ENCODE measurements at regions not wholly inside any gene's neighbourhood (a gene's known extent, or its start where the extent isn't known, plus 50 kb on each side); places are given as distances from the start of the nearest gene placed in this dataset.
A peak's percentile ranks its signal among the peaks of the same experiment; 100 is the strongest.

DNA sequence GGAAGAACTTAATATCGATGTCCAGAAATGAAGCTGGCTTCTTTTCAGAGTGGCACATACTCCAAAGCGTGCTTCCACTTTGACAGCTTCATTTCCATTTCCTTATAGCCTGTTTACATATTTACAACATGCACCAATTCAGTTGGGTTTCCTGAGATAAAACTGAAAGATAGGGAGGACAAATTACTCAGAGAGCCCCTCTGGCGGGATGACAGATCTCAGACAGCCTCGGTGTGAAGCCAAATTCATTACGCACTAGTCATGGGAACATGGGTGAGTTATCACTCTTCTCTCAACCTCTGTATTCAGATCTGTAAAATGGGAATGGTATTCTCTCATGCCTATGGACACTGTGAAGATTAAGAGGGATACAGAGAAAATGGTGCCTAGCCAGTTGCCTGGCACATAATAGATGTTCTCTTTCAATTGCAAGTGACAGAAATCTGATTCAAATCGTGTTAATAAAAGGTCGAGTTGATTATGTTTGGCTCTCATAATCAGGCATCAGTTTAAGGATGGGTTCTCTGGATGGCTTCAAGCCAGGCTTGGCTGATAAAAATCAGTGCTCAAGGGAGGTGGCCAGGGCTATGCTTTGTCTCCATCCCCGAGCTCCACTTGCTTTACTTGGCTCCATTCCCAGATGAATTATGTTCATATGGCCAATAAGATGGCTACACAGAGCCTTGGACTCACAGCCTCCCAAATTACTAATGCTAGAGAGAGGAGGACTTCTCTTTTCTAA lies 132.2 kb upstream of the C1QTNF7 start:
- Histone ChIP-seq H3K4me3 (ENCODE audit: low read depth in 1 of 5, low read length in 5 of 5) (peak overlapping the region in 2 of 5 donors; percentile 4 to 17), H3K9ac (ENCODE audit: low read length in 5 of 5) (no peak overlapping the region), H3K36me3 (ENCODE audit: control insufficient read depth in 5 of 5, insufficient read depth in 5 of 5, low read length in 5 of 5) (no peaks in the 10 kb centered on the region), H3K9me3 (ENCODE audit: control insufficient read depth in 5 of 5, low read length in 5 of 5) (no peaks in the 10 kb centered on the region), H3K27me3 (ENCODE audit: control insufficient read depth in 5 of 5, insufficient read depth in 4 of 5, low read length in 5 of 5) (no peaks in the 10 kb centered on the region), H3K4me1 (ENCODE audit: control insufficient read depth in 5 of 5, insufficient read depth in 5 of 5, low read length in 5 of 5) (peaks cover 0 to 3% (median 0%) of the 10 kb centered on the region in 5 donors), H3K27ac (ENCODE audit: low read depth, low read length) (no peak overlapping the region)

DNA sequence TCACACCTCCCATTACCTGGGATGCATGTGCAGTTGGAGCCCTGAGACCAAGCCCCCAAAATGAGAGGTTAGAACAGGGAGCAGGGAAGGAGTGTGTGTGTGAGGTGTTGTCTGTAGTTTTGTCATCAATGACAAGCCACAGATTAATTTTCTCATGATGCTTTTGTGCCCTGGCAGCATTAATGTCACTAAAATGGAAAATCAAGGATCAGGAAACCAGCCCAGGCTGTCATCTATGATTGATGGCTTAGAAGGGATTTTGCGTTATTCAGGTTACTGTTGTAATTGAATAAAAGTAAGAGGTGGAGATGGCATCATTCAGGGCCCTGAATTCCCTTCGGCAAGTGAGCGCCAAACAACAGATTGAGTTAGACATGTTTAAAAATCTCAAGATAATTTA lies 130.5 kb upstream of the C1QTNF7 start:
- H3K27ac ChIP-seq (ENCODE audit: low read depth, low read length) = no peak overlapping the region
- H3K9me3 ChIP-seq (ENCODE audit: control insufficient read depth in 5 of 5, low read length in 5 of 5) = no peaks in the 10 kb centered on the region
- H3K4me1 ChIP-seq (ENCODE audit: control insufficient read depth in 5 of 5, insufficient read depth in 5 of 5, low read length in 5 of 5) = peaks cover 0 to 3% (median 0%) of the 10 kb centered on the region in 5 donors

DNA sequence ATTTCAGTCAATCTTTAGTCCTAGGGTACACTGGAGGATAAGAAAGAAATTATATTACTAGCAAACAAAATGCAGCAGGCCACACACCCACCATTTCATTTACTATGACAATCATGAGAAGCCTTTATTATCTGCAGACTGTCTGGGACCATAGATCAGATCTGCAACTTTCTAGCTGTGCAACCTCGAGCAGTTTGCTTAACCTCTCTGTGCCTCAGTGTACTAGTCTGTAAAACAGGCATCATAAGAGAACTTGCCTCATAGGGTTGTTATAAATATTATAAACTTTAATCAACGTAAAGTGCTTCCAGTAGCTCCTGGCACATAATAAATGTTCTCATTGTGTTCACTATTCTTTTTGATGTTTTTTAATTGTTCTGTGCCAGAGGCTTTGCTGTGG lies 128.2 kb upstream of the C1QTNF7 start:
- Histone ChIP-seq H3K27me3 (ENCODE audit: control insufficient read depth in 5 of 5, insufficient read depth in 4 of 5, low read length in 5 of 5) (no peaks in the 10 kb centered on the region), H3K9me3 (ENCODE audit: control insufficient read depth in 5 of 5, low read length in 5 of 5) (no peaks in the 10 kb centered on the region), H3K9ac (ENCODE audit: low read length in 5 of 5) (no peak overlapping the region), H3K4me1 (ENCODE audit: control insufficient read depth in 5 of 5, insufficient read depth in 5 of 5, low read length in 5 of 5) (peaks cover 0 to 3% (median 0%) of the 10 kb centered on the region in 5 donors), H3K27ac (ENCODE audit: low read depth, low read length) (no peak overlapping the region), H3K36me3 (ENCODE audit: control insufficient read depth in 5 of 5, insufficient read depth in 5 of 5, low read length in 5 of 5) (no peaks in the 10 kb centered on the region), H3K4me3 (ENCODE audit: low read depth in 1 of 5, low read length in 5 of 5) (no peak overlapping the region)

More for the DNA sequence above, 130.5 kb upstream of the C1QTNF7 start:
- H3K9ac ChIP-seq (ENCODE audit: low read length in 5 of 5) = no peak overlapping the region
- no peaks in the 10 kb centered on the region for H3K27me3 ChIP-seq (ENCODE audit: control insufficient read depth in 5 of 5, insufficient read depth in 4 of 5, low read length in 5 of 5)
- no peak overlapping the region for H3K4me3 ChIP-seq (ENCODE audit: low read depth in 1 of 5, low read length in 5 of 5)
- H3K36me3 ChIP-seq (ENCODE audit: control insufficient read depth in 5 of 5, insufficient read depth in 5 of 5, low read length in 5 of 5) = no peaks in the 10 kb centered on the region

DNA sequence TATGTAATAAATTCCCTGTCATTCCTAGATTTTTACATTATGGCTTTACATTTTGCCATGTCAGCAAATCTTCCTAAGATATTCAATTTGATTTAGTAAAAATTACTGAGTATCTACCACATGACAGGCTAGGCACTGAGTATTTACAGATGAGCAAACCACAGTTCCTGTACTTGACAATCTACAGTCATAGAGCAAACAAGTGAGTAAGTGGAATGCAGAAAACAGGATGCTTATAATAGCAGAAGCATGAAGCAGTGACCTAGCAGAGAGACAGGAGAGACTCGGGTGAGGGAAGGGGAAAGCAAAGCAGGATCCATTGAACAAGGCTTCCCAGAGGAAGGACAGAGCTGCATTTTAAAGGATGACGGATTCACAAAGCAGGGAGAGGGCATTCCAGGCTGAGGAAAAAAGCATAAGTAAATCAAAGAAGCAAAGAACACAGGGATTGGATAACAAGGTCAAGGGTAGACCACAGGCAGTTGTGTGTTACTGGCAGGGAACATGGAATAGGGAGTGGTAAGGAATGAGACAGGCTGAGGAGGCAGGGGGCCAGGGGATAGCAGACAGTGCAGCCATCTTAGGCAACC lies 124.7 kb upstream of the C1QTNF7 start:
- Histone ChIP-seq H3K4me3 (ENCODE audit: low read depth in 1 of 5, low read length in 5 of 5) (no peak overlapping the region), H3K36me3 (ENCODE audit: control insufficient read depth in 5 of 5, insufficient read depth in 5 of 5, low read length in 5 of 5) (no peaks in the 10 kb centered on the region), H3K27me3 (ENCODE audit: control insufficient read depth in 5 of 5, insufficient read depth in 4 of 5, low read length in 5 of 5) (no peaks in the 10 kb centered on the region), H3K9me3 (ENCODE audit: control insufficient read depth in 5 of 5, low read length in 5 of 5) (no peaks in the 10 kb centered on the region), H3K9ac (ENCODE audit: low read length in 5 of 5) (no peak overlapping the region), H3K4me1 (ENCODE audit: control insufficient read depth in 5 of 5, insufficient read depth in 5 of 5, low read length in 5 of 5) (no peaks in the 10 kb centered on the region), H3K27ac (ENCODE audit: low read depth, low read length) (no peak overlapping the region)

DNA sequence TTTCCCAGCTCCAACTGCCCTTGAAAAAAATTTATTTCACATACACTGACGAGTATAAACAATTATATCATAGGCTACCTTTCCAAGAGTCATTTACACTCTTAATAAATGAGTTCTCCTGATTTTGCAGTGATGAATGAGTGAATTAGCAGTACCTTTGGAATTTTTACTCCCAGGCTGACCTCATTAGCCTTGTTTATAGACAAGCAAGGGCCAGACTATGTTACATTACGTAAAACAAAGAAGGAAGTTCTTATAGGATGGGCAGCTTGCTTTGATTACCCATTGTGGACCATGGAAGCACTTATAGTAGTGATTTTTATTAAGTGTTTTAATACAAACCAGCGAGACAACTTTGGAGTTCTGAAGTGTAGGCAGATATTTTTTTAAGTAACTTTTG lies 112.9 kb upstream of the C1QTNF7 start:
- Histone ChIP-seq H3K9me3 (ENCODE audit: control insufficient read depth in 5 of 5, low read length in 5 of 5) (no peaks in the 10 kb centered on the region), H3K27ac (ENCODE audit: low read depth, low read length) (no peak overlapping the region), H3K4me1 (ENCODE audit: control insufficient read depth in 5 of 5, insufficient read depth in 5 of 5, low read length in 5 of 5) (no peaks in the 10 kb centered on the region), H3K9ac (ENCODE audit: low read length in 5 of 5) (no peak overlapping the region), H3K4me3 (ENCODE audit: low read depth in 1 of 5, low read length in 5 of 5) (no peak overlapping the region), H3K36me3 (ENCODE audit: control insufficient read depth in 5 of 5, insufficient read depth in 5 of 5, low read length in 5 of 5) (no peaks in the 10 kb centered on the region), H3K27me3 (ENCODE audit: control insufficient read depth in 5 of 5, insufficient read depth in 4 of 5, low read length in 5 of 5) (no peaks in the 10 kb centered on the region)

DNA sequence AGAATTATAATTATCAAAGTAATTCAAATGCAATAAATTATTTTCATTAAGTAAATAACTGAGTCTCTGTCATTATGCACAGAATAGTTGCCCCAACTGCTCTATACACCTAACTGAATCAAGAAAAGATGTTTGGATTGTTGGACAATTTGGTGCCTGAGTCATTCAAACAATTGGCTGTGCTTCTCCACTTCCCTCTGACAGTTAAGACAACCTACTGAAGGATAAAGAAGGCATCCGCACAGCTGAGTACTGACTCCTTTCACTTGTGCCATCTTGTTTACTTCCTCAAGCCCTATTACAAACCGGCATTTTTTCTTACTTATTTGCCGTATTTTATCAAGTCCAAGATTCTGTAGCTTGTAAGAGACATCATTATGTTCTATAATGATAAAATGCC lies 110.6 kb upstream of the C1QTNF7 start:
- H3K27me3 ChIP-seq (ENCODE audit: control insufficient read depth in 5 of 5, insufficient read depth in 4 of 5, low read length in 5 of 5) = no peaks in the 10 kb centered on the region
- H3K27ac ChIP-seq (ENCODE audit: low read depth, low read length) = no peak overlapping the region
- H3K9ac ChIP-seq (ENCODE audit: low read length in 5 of 5) = no peak overlapping the region
- H3K9me3 ChIP-seq (ENCODE audit: control insufficient read depth in 5 of 5, low read length in 5 of 5) = no peaks in the 10 kb centered on the region
- H3K4me3 ChIP-seq (ENCODE audit: low read depth in 1 of 5, low read length in 5 of 5) = no peak overlapping the region
- H3K36me3 ChIP-seq (ENCODE audit: control insufficient read depth in 5 of 5, insufficient read depth in 5 of 5, low read length in 5 of 5) = no peaks in the 10 kb centered on the region
- no peaks in the 10 kb centered on the region for H3K4me1 ChIP-seq (ENCODE audit: control insufficient read depth in 5 of 5, insufficient read depth in 5 of 5, low read length in 5 of 5)

DNA sequence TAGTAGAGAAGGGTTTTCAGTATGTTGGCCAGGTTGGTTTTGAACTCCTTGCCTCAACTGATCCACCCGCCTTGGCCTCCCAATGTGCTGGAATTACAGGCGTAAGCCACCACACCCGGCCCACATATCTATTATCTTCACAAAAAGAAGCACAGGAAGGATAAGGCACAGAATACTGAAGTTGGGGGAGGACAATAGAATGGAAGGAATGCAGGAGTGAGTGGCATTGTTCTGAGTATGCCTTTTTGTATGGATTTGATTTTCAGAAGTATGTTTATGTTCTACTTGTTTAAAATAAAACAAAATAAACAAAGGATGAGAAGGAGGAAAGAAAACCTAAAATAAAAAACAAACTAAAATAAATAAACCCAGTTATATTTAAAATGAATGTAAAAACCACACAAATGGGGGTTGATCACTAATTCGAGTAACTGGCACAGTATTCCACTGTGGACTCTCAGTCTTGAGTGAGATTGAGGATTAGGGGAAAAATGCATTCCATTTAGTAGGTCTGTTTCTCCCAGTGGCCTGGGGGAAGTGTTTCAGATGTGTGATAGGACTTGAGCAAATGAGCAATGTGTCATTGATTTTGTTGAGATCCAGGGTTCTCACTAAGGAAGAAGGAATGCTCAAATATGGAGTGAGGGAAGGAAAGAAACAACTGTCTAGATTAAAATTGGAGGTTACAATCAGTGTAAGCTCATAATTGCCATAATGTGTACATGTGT lies 109.0 kb upstream of the C1QTNF7 start:
- H3K9me3 ChIP-seq (ENCODE audit: control insufficient read depth in 5 of 5, low read length in 5 of 5) = no peaks in the 10 kb centered on the region
- H3K4me1 ChIP-seq (ENCODE audit: control insufficient read depth in 5 of 5, insufficient read depth in 5 of 5, low read length in 5 of 5) = no peaks in the 10 kb centered on the region
- no peak overlapping the region for H3K4me3 ChIP-seq (ENCODE audit: low read depth in 1 of 5, low read length in 5 of 5)
- H3K27ac ChIP-seq (ENCODE audit: low read depth, low read length) = no peak overlapping the region
- no peaks in the 10 kb centered on the region for H3K36me3 ChIP-seq (ENCODE audit: control insufficient read depth in 5 of 5, insufficient read depth in 5 of 5, low read length in 5 of 5)
- no peak overlapping the region for H3K9ac ChIP-seq (ENCODE audit: low read length in 5 of 5)
- H3K27me3 ChIP-seq (ENCODE audit: control insufficient read depth in 5 of 5, insufficient read depth in 4 of 5, low read length in 5 of 5) = no peaks in the 10 kb centered on the region

DNA sequence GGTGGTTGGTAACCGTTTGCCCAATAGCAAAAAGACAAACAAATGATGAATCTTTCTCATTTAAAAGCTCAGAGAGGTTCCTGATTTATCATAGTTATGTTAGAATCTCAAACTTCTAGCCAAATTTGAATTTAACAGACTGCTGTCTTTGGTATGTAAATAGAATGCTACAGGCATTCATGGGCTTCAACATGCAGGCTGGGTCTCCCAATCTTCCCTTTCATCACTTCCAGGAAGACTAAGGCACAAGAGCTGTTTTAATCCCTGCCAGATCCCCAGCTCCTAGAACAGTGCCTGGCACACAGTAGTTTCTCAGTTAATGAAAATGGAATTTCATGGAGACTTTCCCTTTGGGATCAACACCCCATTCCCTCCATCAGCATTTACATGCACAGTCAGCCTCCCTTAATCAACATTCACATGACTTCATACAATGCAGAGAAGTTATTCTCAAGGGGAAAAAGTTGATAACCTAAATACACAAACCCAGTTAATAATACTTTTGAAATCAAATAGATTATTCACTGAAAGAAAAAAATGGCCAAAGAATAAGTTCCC lies 107.6 kb upstream of the C1QTNF7 start:
- Histone ChIP-seq H3K9ac (ENCODE audit: low read length in 5 of 5) (no peak overlapping the region), H3K27me3 (ENCODE audit: control insufficient read depth in 5 of 5, insufficient read depth in 4 of 5, low read length in 5 of 5) (no peaks in the 10 kb centered on the region), H3K36me3 (ENCODE audit: control insufficient read depth in 5 of 5, insufficient read depth in 5 of 5, low read length in 5 of 5) (no peaks in the 10 kb centered on the region), H3K9me3 (ENCODE audit: control insufficient read depth in 5 of 5, low read length in 5 of 5) (no peaks in the 10 kb centered on the region), H3K27ac (ENCODE audit: low read depth, low read length) (no peak overlapping the region), H3K4me1 (ENCODE audit: control insufficient read depth in 5 of 5, insufficient read depth in 5 of 5, low read length in 5 of 5) (no peaks in the 10 kb centered on the region), H3K4me3 (ENCODE audit: low read depth in 1 of 5, low read length in 5 of 5) (no peak overlapping the region)

DNA sequence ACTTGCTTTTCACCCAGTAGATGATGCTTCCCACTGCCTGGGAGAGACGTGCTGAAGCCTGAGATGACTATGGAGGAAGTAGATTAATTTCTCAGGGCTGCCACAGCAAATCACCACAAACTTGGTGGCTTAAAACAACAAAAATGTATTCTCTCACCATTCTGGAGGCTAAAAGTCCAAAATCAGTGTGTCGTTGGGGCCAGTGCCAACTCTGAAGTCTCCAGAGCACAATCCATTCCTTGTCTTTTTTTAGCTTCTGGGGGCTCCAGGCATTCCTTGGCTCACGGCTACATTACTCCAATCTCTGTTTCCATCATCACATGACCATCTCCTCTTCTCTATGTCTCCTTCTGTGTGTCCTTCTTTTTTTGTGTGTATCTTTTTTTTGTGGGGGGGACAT lies 105.8 kb upstream of the C1QTNF7 start:
- Histone ChIP-seq H3K27me3 (ENCODE audit: control insufficient read depth in 5 of 5, insufficient read depth in 4 of 5, low read length in 5 of 5) (no peaks in the 10 kb centered on the region), H3K4me1 (ENCODE audit: control insufficient read depth in 5 of 5, insufficient read depth in 5 of 5, low read length in 5 of 5) (no peaks in the 10 kb centered on the region), H3K4me3 (ENCODE audit: low read depth in 1 of 5, low read length in 5 of 5) (no peak overlapping the region), H3K9ac (ENCODE audit: low read length in 5 of 5) (no peak overlapping the region), H3K36me3 (ENCODE audit: control insufficient read depth in 5 of 5, insufficient read depth in 5 of 5, low read length in 5 of 5) (no peaks in the 10 kb centered on the region), H3K27ac (ENCODE audit: low read depth, low read length) (no peak overlapping the region), H3K9me3 (ENCODE audit: control insufficient read depth in 5 of 5, low read length in 5 of 5) (peaks cover 0 to 3% (median 0%) of the 10 kb centered on the region in 5 donors)

DNA sequence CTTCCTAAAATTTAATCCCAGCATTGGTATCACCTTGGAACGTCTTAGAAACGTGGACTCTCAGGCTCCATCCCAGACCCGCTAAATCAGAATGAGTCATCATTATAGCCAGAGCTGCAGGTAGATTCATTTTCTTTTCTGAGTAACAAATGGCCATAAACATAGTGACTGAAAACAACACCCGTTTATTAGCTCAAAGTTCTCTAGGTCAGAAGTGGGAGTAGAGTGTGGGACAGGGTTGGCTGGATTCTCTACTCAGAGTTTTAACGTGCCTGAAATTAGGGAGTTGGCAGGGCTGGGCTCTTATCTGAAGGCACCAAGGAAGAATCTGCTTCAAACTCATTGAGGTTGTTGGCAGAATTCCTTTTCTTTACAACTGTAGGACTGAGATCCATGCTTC lies 101.8 kb upstream of the C1QTNF7 start:
- no peaks in the 10 kb centered on the region for H3K36me3 ChIP-seq (ENCODE audit: control insufficient read depth in 5 of 5, insufficient read depth in 5 of 5, low read length in 5 of 5)
- no peak overlapping the region for H3K27ac ChIP-seq (ENCODE audit: low read depth, low read length)
- no peak overlapping the region for H3K4me3 ChIP-seq (ENCODE audit: low read depth in 1 of 5, low read length in 5 of 5)
- H3K27me3 ChIP-seq (ENCODE audit: control insufficient read depth in 5 of 5, insufficient read depth in 4 of 5, low read length in 5 of 5) = no peaks in the 10 kb centered on the region
- H3K4me1 ChIP-seq (ENCODE audit: control insufficient read depth in 5 of 5, insufficient read depth in 5 of 5, low read length in 5 of 5) = no peaks in the 10 kb centered on the region
- no peak overlapping the region for H3K9ac ChIP-seq (ENCODE audit: low read length in 5 of 5)
- H3K9me3 ChIP-seq (ENCODE audit: control insufficient read depth in 5 of 5, low read length in 5 of 5) = peaks cover 0 to 3% (median 0%) of the 10 kb centered on the region in 5 donors
